Endodermal cell (in vitro differentiated cells): ENCODE measurements at regions not wholly inside any gene's neighbourhood (a gene's known extent, or its start where the extent isn't known, plus 50 kb on each side); places are given as distances from the start of the nearest gene placed in this dataset.
A peak's percentile ranks its signal among the peaks of the same experiment; 100 is the strongest.

Source experiments
- DNase-seq: peaks from one replicate; pipeline ENCODE4 v3.0.0-alpha.2; 2017
- H3K27ac ChIP-seq: 2 replicates; pipeline ENCODE4 v1.5.1; 2013; ENCODE audit warnings: mild to moderate bottlenecking, low read depth, low read length, moderate library complexity
- H3K27me3 ChIP-seq: 2 replicates; pipeline ENCODE4 v1.6.1; 2013; ENCODE audit warnings: mild to moderate bottlenecking, low read length, moderate library complexity; ENCODE audit not compliant: insufficient read depth, control insufficient read depth, poor library complexity, severe bottlenecking
- H3K36me3 ChIP-seq: 2 replicates; pipeline ENCODE4 v1.7.0; 2013; ENCODE audit warnings: mild to moderate bottlenecking, low read length, moderate library complexity; ENCODE audit not compliant: control insufficient read depth, insufficient read depth
- H3K4me1 ChIP-seq: one replicate; pipeline ENCODE4 v1.7.0; 2013; ENCODE audit warnings: low read length; ENCODE audit not compliant: control insufficient read depth, insufficient read depth
- H3K4me3 ChIP-seq: 2 replicates; pipeline ENCODE4 v1.5.1; 2013; ENCODE audit warnings: mild to moderate bottlenecking, low read length, moderate library complexity
- H3K9ac ChIP-seq: 2 replicates; pipeline ENCODE4 v1.6.1; 2013; ENCODE audit warnings: mild to moderate bottlenecking, low read length, moderate library complexity; ENCODE audit not compliant: poor library complexity, severe bottlenecking; ENCODE audit errors: extremely low read depth
- H3K9me3 ChIP-seq: 2 replicates; pipeline ENCODE4 v1.6.1; 2013; ENCODE audit warnings: mild to moderate bottlenecking, low read length, moderate library complexity; ENCODE audit not compliant: control insufficient read depth
- H3K27ac Mint-ChIP-seq: 2 replicates; pipeline ENCODE4 v1.8.0; 2020; ENCODE audit warnings: mixed read lengths
- H3K27me3 Mint-ChIP-seq: 2 replicates; pipeline ENCODE4 v1.8.0; 2021; ENCODE audit warnings: mild to moderate bottlenecking, mixed read lengths; ENCODE audit not compliant: insufficient read depth
- H3K36me3 Mint-ChIP-seq: 2 replicates; pipeline ENCODE4 v1.8.0; 2020; ENCODE audit warnings: low read depth, mixed read lengths
- H3K4me1 Mint-ChIP-seq: 2 replicates; pipeline ENCODE4 v1.8.0; 2020; ENCODE audit warnings: mixed read lengths
- H3K4me3 Mint-ChIP-seq: 2 replicates; pipeline ENCODE4 v1.8.0; 2020; ENCODE audit warnings: mild to moderate bottlenecking, moderate library complexity, mixed read lengths
- H3K9me3 Mint-ChIP-seq: 2 replicates; pipeline ENCODE4 v1.8.0; 2020; ENCODE audit warnings: mild to moderate bottlenecking, mixed read lengths
- CTCF ChIP-seq: fragments of 200-600 bp; sonication (generic); conservative IDR thresholded peaks from 2 replicates; pipeline ENCODE4 v1.5.0; 2021; ENCODE audit warnings: antibody characterized with exemption, mild to moderate bottlenecking
- WGBS, 2 experiments: methylation state at CpG; one replicate each; pipeline versions ENCODE4 v1.1.5 to v1.1.7; 2013; ENCODE audit warnings: missing lambda C conversion rate in 2 of 2, mixed read lengths in 1 of 2; ENCODE audit not compliant: insufficient coverage in 1 of 2, insufficient read length in 1 of 2; 5-methylcytosine and 5-hydroxymethylcytosine counted together

- Histone ChIP-seq H3K4me3 (no peak overlapping the region), H3K27ac (no peak overlapping the region), H3K27me3 (peaks cover 5% of the 10 kb centered on the region), H3K9me3 (no peaks in the 10 kb centered on the region), H3K9ac (no peak overlapping the region), H3K36me3 (no peaks in the 10 kb centered on the region), H3K4me1 (no peaks in the 10 kb centered on the region)
- WGBS, 2 experiments, result 85 to 89% methylated on average over 6 to 8 of the region's 8 CpGs
- H3K36me3 Mint-ChIP-seq, result no peaks in the 10 kb centered on the region
- no peaks in the 10 kb centered on the region for H3K9me3 Mint-ChIP-seq
- no peak for TF ChIP-seq CTCF
- H3K27ac Mint-ChIP-seq, result no peak overlapping the region
- H3K4me3 Mint-ChIP-seq, result no peak overlapping the region
- H3K27me3 Mint-ChIP-seq, result peaks cover 5% of the 10 kb centered on the region
- DNase-seq, result no peak
- H3K4me1 Mint-ChIP-seq, result peaks cover 13% of the 10 kb centered on the region
These were observed 214.6 kb downstream of the TSN start for GRCh38 chr2:121969766-121970639.

GRCh38 chr2:121972203-121972602 lies 216.8 kb downstream of the TSN start:
- Histone ChIP-seq H3K4me1 (no peaks in the 10 kb centered on the region), H3K27ac (no peak overlapping the region), H3K9ac (no peak overlapping the region), H3K9me3 (no peaks in the 10 kb centered on the region), H3K27me3 (peaks cover 5% of the 10 kb centered on the region), H3K36me3 (no peaks in the 10 kb centered on the region), H3K4me3 (no peak overlapping the region)
- DNase-seq, result no peak
- WGBS, 2 experiments, result 94 to 95% methylated on average over 2 to 5 of the region's 5 CpGs
- peaks cover 30% of the 10 kb centered on the region for H3K4me1 Mint-ChIP-seq
- no peak overlapping the region for H3K27ac Mint-ChIP-seq
- H3K36me3 Mint-ChIP-seq, result no peaks in the 10 kb centered on the region
- no peaks in the 10 kb centered on the region for H3K27me3 Mint-ChIP-seq
- TF ChIP-seq CTCF, result no peak
- no peak overlapping the region for H3K4me3 Mint-ChIP-seq
- H3K9me3 Mint-ChIP-seq, result no peaks in the 10 kb centered on the region

- Mint-ChIP-seq H3K4me1 (peaks cover 31% of the 10 kb centered on the region), H3K27me3 (no peaks in the 10 kb centered on the region), H3K4me3 (no peak overlapping the region), H3K9me3 (peaks cover 2% of the 10 kb centered on the region), H3K27ac (no peak overlapping the region), H3K36me3 (no peaks in the 10 kb centered on the region)
- no peaks in the 10 kb centered on the region for H3K27me3 ChIP-seq
- no peak overlapping the region for H3K27ac ChIP-seq
- H3K4me1 ChIP-seq, result no peaks in the 10 kb centered on the region
- TF ChIP-seq CTCF, result peak; percentile 81
- DNase-seq, result peak; percentile 88
- no peak overlapping the region for H3K9ac ChIP-seq
- no peak overlapping the region for H3K4me3 ChIP-seq
- 11 to 19% methylated on average over 10 to 13 of the region's 13 CpGs for WGBS, 2 experiments
- no peaks in the 10 kb centered on the region for H3K9me3 ChIP-seq
- H3K36me3 ChIP-seq, result no peaks in the 10 kb centered on the region
These were observed 219.6 kb downstream of the TSN start for GRCh38 chr2:121974897-121975661.
